GM21423 (cell line): ENCODE measurements at regions not wholly inside any gene's neighbourhood (a gene's known extent, or its start where the extent isn't known, plus 50 kb on each side); places are given as distances from the start of the nearest gene placed in this dataset.

ENCODE experiments used
- ATAC-seq: cut with Tn5 transposase; IDR thresholded peaks from one replicate; pipeline ENCODE4 v1.9.1; 2021; ENCODE audit warnings: mild to moderate bottlenecking, moderate library complexity; ENCODE audit not compliant: unreplicated experiment

GRCh38 chr4:130419211-130419975 is 1323.4 kb downstream of the C4orf33 start:
- ATAC-seq: no peak

- no peak for ATAC-seq
Observed at GRCh38 chr4:130422261-130422660, 1326.3 kb downstream of the C4orf33 start.

GRCh38 chr4:130424211-130424610 is 1328.3 kb downstream of the C4orf33 start:
- no peak for ATAC-seq

- ATAC-seq: no peak
Observed at GRCh38 chr4:130432289-130432688, 1336.3 kb downstream of the C4orf33 start.

DNA sequence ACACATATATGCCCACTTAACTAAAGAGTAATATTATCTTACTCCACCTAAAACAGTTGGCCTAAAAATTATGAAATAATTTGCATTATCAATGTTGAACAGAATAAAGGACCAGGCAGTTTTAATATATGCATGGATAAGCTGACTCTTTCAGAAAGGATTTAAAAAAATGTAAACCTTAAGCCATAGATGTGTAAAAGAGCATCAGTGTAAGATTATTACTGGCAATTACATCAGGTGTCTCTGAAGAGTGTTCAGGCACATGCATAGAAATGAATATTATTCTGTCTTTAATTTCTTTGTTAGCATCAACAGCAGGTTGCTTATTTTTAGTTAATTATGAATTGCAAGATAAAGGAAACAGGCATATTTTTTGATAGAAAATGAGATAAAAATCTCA is 1353.8 kb downstream of the C4orf33 start:
- ATAC-seq: no peak

DNA sequence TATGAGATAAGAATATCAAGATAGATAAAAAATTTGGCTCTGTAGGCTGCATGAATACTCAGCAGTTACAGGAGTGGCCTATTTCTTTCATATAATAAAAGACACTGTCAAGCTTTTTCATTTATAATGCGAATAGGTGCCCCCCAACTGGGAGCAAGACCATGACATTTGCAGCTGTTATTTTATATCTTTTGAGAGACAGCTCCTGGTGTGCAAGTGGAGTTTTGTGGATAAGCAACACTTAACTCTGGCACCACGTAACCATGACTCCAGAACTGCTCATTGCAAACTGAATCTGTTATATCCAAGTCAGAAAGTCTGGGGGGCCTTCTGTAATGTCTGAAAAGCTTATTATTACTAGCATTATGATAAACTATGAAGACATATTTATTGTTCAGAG is 1372.4 kb downstream of the C4orf33 start:
- ATAC-seq: no peak

DNA sequence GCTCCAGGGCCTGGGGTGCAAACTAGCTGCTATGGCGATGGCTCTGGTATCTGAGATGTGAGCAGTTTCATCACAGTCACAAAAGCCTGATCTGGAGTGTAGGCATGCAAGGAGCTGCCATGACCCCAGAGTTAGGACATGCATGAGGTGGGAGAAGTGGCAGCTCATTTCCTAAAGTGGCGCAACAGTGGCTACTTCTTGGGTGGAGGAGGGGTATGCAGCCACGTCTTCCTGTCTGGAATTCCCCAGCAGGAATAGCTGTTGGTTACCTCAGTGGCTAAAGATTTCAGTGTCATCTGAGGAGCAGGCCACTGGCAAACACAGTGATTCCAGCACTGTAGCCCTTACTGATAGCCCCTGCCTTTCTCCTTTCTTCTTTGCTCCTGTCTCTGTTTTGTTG is 1382.5 kb downstream of the C4orf33 start:
- no peak for ATAC-seq

DNA sequence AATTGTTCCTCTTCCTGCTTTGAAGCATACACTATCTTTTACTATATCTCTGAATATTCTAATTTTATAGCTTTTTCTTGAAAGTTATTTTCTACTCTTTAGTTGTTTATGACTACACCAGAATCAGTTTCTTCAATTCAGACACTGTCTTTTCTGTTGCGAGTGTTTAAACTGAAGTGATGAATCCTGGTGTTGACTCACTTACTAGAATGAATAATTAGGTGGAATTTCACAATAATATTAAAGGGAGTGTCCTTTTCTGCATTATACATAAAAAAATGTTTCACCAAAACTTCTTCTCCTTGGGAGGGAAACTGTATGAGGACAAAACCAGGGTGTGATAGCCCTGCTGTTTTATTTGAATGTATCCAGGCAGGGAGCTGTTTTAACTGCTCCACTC is 1383.1 kb downstream of the C4orf33 start:
- ATAC-seq: no peak

GRCh38 chr4:130479674-130480073 is 1383.7 kb downstream of the C4orf33 start:
- no peak for ATAC-seq

GRCh38 chr4:130484826-130485225 is 1388.9 kb downstream of the C4orf33 start:
- ATAC-seq: no peak

- no peak for ATAC-seq
Observed at GRCh38 chr4:130485371-130485770, 1389.4 kb downstream of the C4orf33 start.

DNA sequence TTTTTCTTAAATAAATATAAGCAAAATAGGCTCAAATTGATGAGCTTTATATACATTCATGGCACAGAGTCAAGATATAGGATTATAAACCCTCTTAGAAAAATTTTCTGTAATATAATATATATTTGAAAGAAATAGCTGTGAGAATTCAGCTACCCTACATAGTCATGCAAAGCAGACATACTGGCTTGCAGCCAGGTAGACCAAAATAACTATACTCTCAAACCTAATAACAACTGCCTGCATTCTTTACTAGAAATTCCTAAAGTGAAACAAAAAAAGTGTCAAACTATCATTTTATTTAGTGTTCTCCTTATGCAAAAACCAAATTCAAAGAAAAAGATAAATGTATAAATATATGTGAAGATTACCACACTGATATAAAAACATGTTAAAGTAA is 1390.2 kb downstream of the C4orf33 start:
- no peak for ATAC-seq

GRCh38 chr4:130486841-130487240 is 1390.9 kb downstream of the C4orf33 start:
- no peak for ATAC-seq

DNA sequence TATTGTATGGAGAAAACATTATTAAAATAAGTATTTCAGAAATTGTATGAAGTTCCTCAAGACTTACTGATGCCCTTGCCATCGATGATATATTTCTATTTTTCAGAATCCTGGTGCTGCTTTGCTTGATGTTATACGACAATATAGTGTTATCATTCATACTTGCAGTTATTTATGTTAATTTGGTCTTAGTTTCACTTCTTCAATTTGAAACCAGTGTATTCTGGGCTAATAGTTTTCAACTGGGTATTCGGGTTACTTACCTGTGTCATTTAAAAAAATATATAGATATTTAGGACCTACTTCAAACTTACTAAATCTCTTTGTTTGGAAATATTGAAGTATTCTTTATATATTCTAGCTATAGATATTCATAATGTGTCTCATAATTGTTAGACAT is 1414.7 kb downstream of the C4orf33 start:
- ATAC-seq: no peak

- no peak for ATAC-seq
Observed at GRCh38 chr4:130511776-130512175, 1415.8 kb downstream of the C4orf33 start.

- no peak for ATAC-seq
Observed at GRCh38 chr4:130524057-130524456, 1428.1 kb downstream of the C4orf33 start.

- ATAC-seq: no peak
Observed at GRCh38 chr4:130530505-130530904, 1434.6 kb downstream of the C4orf33 start.

- ATAC-seq: no peak
Observed at GRCh38 chr4:130534651-130535050, 1438.7 kb downstream of the C4orf33 start.

DNA sequence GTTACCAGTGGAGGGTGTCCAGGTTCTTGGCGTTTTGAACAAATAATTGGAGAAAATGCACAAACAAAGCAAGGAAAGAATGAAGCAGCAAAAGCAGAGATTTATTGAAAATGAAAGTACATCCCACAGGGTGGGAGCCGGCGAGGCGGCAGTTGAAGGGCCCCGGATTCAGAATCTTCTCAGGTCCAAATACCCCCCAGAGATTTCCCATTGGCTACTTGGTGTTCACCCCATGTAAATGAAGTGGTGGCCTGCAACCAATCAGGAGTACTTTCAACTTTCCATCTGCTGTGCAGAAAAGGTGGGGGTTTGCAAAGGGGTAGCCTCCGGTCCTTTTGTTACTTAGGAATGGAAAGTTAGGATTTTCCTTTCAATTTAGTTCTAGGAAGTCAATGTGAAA is 1447.0 kb downstream of the C4orf33 start:
- ATAC-seq: no peak

GRCh38 chr4:130545171-130545570 is 1449.2 kb downstream of the C4orf33 start:
- no peak for ATAC-seq

DNA sequence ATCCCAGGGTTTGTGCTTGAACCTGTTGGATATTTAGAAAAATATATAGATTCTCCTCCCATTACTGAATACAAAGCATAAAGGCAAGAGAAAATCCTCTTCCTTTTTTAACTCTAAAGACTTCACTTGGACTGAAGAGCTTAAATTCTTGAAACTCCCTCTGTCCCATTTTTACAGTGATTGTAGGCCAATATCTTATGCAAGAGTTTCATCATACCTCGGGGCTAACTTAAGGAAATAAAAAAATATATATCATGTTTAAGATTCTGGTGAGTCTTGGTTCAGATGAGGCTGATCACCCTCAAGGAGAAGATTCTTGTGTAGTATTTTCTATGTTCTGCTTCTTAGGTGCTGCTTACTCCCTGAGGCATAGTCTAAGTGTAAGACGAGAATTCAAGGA is 1449.6 kb downstream of the C4orf33 start:
- ATAC-seq: no peak

DNA sequence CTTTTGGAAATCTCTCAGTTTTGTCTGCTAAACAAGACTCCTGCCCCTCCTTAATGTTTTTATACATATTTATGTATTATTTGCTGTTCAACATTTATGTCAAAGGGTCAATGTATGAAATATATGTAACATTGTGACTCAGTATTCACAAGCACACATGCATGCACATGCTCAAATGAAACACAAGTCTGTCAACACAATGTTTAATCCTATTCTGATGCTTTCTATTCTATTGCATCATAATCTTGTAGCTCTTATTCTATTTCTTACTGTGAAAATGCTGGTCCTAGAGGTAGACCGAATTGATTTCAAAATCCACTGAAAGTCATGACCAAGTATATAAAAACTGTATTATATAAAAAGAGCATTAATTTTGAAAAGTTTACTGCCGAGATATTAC is 1463.3 kb downstream of the C4orf33 start:
- ATAC-seq: no peak
